Keratinocyte (primary cell): ENCODE measurements at regions not wholly inside any gene's neighbourhood (a gene's known extent, or its start where the extent isn't known, plus 50 kb on each side); places are given as distances from the start of the nearest gene placed in this dataset.

Experiments
- DNase-seq: peaks from one replicate; pipeline ENCODE4 v3.0.0-alpha.2; 2011; ENCODE audit warnings: low read depth, missing footprints, low spot score
- FAIRE-seq: peaks from 2 replicates; lab custom pipeline; 2011; peaks lifted over from hg19 to GRCh38; lab: Jason Lieb, UNC
- H2AFZ ChIP-seq: 2 replicates; pipeline ENCODE4 v1.6.0; 2012; ENCODE audit warnings: low read length, control low read depth, inconsistent platforms; ENCODE audit not compliant: control insufficient read depth
- H3K27ac ChIP-seq: 2 replicates; pipeline ENCODE4 v1.5.1; 2011; ENCODE audit warnings: low read length; ENCODE audit not compliant: control insufficient read depth, insufficient read depth
- H3K27me3 ChIP-seq: 3 replicates; pipeline ENCODE4 v1.6.0; 2011; ENCODE audit warnings: low read length; ENCODE audit not compliant: control insufficient read depth, insufficient read depth; ENCODE audit errors: extremely low read depth
- H3K36me3 ChIP-seq, 2 experiments: 2 replicates in 1 of 2; 3 replicates in 1 of 2; pipeline ENCODE4 v1.5.1; 2011; ENCODE audit warnings: low read length in 2 of 2, mild to moderate bottlenecking in 1 of 2; ENCODE audit not compliant: control insufficient read depth in 2 of 2, insufficient read depth in 2 of 2; ENCODE audit errors: extremely low read depth in 1 of 2
- H3K4me1 ChIP-seq: 3 replicates; pipeline ENCODE4 v1.5.1; 2011; ENCODE audit warnings: low read length; ENCODE audit not compliant: control insufficient read depth, insufficient read depth; ENCODE audit errors: extremely low read depth
- H3K4me2 ChIP-seq: 3 replicates; pipeline ENCODE4 v1.6.0; 2011; ENCODE audit warnings: low read depth, low read length; ENCODE audit not compliant: control insufficient read depth, insufficient read depth; ENCODE audit errors: extremely low read depth
- H3K4me3 ChIP-seq, 3 experiments: fragments of 200-600 bp in 1 of 3; sonication (generic) in 1 of 3; 2 replicates in 2 of 3; 3 replicates in 1 of 3; pipeline ENCODE4 v1.5.1; 2011 to 2016; ENCODE audit warnings: low read length in 3 of 3, mild to moderate bottlenecking in 3 of 3, control low read depth in 2 of 3, inconsistent platforms in 1 of 3, low read depth in 1 of 3, mixed read lengths in 1 of 3, mixed run types in 1 of 3, moderate library complexity in 1 of 3; ENCODE audit not compliant: control insufficient read depth in 2 of 3, insufficient read depth in 2 of 3; ENCODE audit errors: extremely low read depth in 1 of 3
- H3K79me2 ChIP-seq: 2 replicates; pipeline ENCODE4 v1.6.0; 2012; ENCODE audit warnings: low read length; ENCODE audit not compliant: control insufficient read depth, insufficient read depth
- H3K9ac ChIP-seq: 3 replicates; pipeline ENCODE4 v1.6.0; 2011; ENCODE audit warnings: low read length; ENCODE audit not compliant: control insufficient read depth, insufficient read depth; ENCODE audit errors: extremely low read depth
- H3K9me1 ChIP-seq: 3 replicates; pipeline ENCODE4 v1.6.0; 2011; ENCODE audit warnings: low read length; ENCODE audit not compliant: control insufficient read depth, insufficient read depth; ENCODE audit errors: extremely low read depth
- H3K9me3 ChIP-seq: 2 replicates; pipeline ENCODE4 v1.5.1; 2012; ENCODE audit warnings: low read depth, low read length; ENCODE audit not compliant: control insufficient read depth
- H4K20me1 ChIP-seq: 3 replicates; pipeline ENCODE4 v1.6.0; 2011; ENCODE audit warnings: low read length; ENCODE audit not compliant: control insufficient read depth, insufficient read depth; ENCODE audit errors: extremely low read depth
- EZH2 ChIP-seq: IDR thresholded peaks from one replicate; pipeline ENCODE4 v1.6.1; 2012; ENCODE audit warnings: inconsistent platforms, mild to moderate bottlenecking, low read length, moderate library complexity
- dilution Hi-C: fragments of 300-500 bp; cut with MboI; formaldehyde crosslinking; loops from one replicate; pipeline ENCODE4 v1.7.0; 2020; ENCODE audit warnings: low sequenced_read_pairs; ENCODE audit not compliant: extremely low pct_ligation_motif_present
- TF ChIP-seq, protein P1 (sequence below), 3 experiments: IDR thresholded peaks in 1 of 3; conservative IDR thresholded peaks in 1 of 3; optimal IDR thresholded peaks in 1 of 3; 2 replicates in 2 of 3; 3 replicates in 1 of 3; pipeline versions ENCODE3 to v1.5.1; 2011; ENCODE audit warnings: low read length in 3 of 3, mild to moderate bottlenecking in 3 of 3, moderate library complexity in 2 of 3, control low read depth in 1 of 3, inconsistent platforms in 1 of 3; ENCODE audit not compliant: insufficient read depth in 2 of 3; ENCODE audit errors: extremely low read depth in 1 of 3

DNA sequence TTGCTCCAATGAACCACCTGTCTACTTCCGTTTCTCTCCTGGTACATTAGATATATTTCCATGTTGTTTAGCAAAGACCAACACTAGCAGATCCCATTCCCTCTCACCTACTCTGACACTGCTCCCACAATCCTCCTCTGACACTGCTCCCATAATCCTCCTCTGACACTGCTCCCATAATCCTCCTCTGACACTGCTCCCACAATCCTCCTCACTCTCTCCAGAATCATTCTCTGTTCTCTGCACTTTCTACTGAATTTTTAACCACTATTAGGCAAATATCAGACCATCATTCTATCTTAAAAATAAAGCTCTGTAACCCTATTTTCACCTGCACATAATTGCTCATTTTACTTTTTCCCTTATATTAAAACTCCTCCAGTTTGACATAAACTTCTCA lies 578.5 kb upstream of the PCDH20 start:
- dilution Hi-C loops, result no loop called here
- no peak for FAIRE-seq
- no peak for DNase-seq
- no peaks in the 10 kb centered on the region for H3K79me2 ChIP-seq
- no peaks in the 10 kb centered on the region for H3K4me1 ChIP-seq
- H3K36me3 ChIP-seq, result no peaks in the 10 kb centered on the region
- no peak overlapping the region for H2AFZ ChIP-seq
- H3K9ac ChIP-seq, result no peak overlapping the region
- H4K20me1 ChIP-seq, result no peaks in the 10 kb centered on the region
- TF ChIP-seq, protein P1, sequence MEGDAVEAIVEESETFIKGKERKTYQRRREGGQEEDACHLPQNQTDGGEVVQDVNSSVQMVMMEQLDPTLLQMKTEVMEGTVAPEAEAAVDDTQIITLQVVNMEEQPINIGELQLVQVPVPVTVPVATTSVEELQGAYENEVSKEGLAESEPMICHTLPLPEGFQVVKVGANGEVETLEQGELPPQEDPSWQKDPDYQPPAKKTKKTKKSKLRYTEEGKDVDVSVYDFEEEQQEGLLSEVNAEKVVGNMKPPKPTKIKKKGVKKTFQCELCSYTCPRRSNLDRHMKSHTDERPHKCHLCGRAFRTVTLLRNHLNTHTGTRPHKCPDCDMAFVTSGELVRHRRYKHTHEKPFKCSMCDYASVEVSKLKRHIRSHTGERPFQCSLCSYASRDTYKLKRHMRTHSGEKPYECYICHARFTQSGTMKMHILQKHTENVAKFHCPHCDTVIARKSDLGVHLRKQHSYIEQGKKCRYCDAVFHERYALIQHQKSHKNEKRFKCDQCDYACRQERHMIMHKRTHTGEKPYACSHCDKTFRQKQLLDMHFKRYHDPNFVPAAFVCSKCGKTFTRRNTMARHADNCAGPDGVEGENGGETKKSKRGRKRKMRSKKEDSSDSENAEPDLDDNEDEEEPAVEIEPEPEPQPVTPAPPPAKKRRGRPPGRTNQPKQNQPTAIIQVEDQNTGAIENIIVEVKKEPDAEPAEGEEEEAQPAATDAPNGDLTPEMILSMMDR (optimal IDR thresholded peaks at IDR 0.05 in 1 of 3, IDR thresholded peaks at IDR 0.05 in 1 of 3, conservative IDR thresholded peaks at IDR 0.05 in 1 of 3; ENCODE audit: extremely low read depth in 1 of 3, insufficient read depth in 2 of 3, low read length in 3 of 3), result no peak
- TF ChIP-seq EZH2, result no peak
- H3K27me3 ChIP-seq, result no peaks in the 10 kb centered on the region
- H3K9me1 ChIP-seq, result no peaks in the 10 kb centered on the region
- no peak overlapping the region for H3K27ac ChIP-seq
- H3K4me3 ChIP-seq, result no peak overlapping the region
- no peak overlapping the region for H3K4me2 ChIP-seq
- no peaks in the 10 kb centered on the region for H3K9me3 ChIP-seq

DNA sequence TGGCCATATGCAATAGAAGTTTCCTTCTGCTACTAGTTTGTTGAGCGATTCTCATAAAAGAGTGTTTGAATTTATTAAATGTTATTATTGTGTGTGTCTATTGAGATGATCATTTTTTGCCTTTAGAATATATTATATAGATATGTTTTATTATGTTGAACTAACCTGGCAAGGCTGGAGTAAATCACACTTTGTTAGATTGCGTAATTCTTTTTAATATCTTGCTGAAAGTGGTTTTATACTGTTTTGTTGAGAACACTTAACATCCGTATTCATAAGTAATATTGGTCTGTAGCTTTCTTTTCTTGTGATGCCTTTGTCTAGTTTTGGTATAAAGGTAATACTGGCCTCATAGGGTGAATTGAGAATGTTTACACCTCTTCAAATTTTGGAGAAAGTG lies 574.3 kb upstream of the PCDH20 start:
- dilution Hi-C loops, result no loop called here
- no peaks in the 10 kb centered on the region for H3K36me3 ChIP-seq
- no peaks in the 10 kb centered on the region for H3K79me2 ChIP-seq
- H3K9me1 ChIP-seq, result no peaks in the 10 kb centered on the region
- H3K4me1 ChIP-seq, result no peaks in the 10 kb centered on the region
- H3K27ac ChIP-seq, result no peak overlapping the region
- no peak overlapping the region for H3K9ac ChIP-seq
- H2AFZ ChIP-seq, result no peak overlapping the region
- DNase-seq, result no peak
- H3K27me3 ChIP-seq, result no peaks in the 10 kb centered on the region
- TF ChIP-seq, protein P1 (optimal IDR thresholded peaks at IDR 0.05 in 1 of 3, IDR thresholded peaks at IDR 0.05 in 1 of 3, conservative IDR thresholded peaks at IDR 0.05 in 1 of 3; ENCODE audit: extremely low read depth in 1 of 3, insufficient read depth in 2 of 3, low read length in 3 of 3), result no peak
- no peak for TF ChIP-seq EZH2
- FAIRE-seq, result no peak
- no peak overlapping the region for H3K4me3 ChIP-seq
- H4K20me1 ChIP-seq, result no peaks in the 10 kb centered on the region
- no peaks in the 10 kb centered on the region for H3K9me3 ChIP-seq
- no peak overlapping the region for H3K4me2 ChIP-seq
